Mesendoderm (in vitro differentiated cells): ENCODE measurements at regions not wholly inside any gene's neighbourhood (a gene's known extent, or its start where the extent isn't known, plus 50 kb on each side); places are given as distances from the start of the nearest gene placed in this dataset.

Experiments
- DNase-seq: peaks from one replicate; pipeline ENCODE4 v3.0.0; 2013
- H2AK5ac ChIP-seq: 2 replicates; pipeline ENCODE4 v1.6.1; 2013; ENCODE audit warnings: low read length, inconsistent platforms
- H2BK120ac ChIP-seq: 2 replicates; pipeline ENCODE4 v1.6.1; 2013; ENCODE audit warnings: low read depth, mild to moderate bottlenecking, low read length, moderate library complexity, mixed read lengths
- H2BK15ac ChIP-seq: replicated peaks from 2 replicates; pipeline ENCODE4 v1.6.1; 2013; ENCODE audit warnings: low read depth, mild to moderate bottlenecking, moderate library complexity
- H2BK5ac ChIP-seq: 2 replicates; pipeline ENCODE4 v1.6.1; 2013; ENCODE audit warnings: low read length, inconsistent platforms
- H3K18ac ChIP-seq: 2 replicates; pipeline ENCODE4 v1.6.1; 2013; ENCODE audit warnings: mild to moderate bottlenecking, low read length, mixed read lengths
- H3K23ac ChIP-seq: one replicate; pipeline ENCODE4 v1.6.1; 2013; ENCODE audit warnings: low read length
- H3K27ac ChIP-seq: 2 replicates; pipeline ENCODE4 v1.5.1; 2013; ENCODE audit warnings: low read depth, mild to moderate bottlenecking, inconsistent platforms, low read length, moderate library complexity
- H3K27me3 ChIP-seq: 2 replicates; pipeline ENCODE4 v1.6.1; 2013; ENCODE audit warnings: low read length, control low read depth, mild to moderate bottlenecking, inconsistent platforms; ENCODE audit not compliant: insufficient read depth, poor library complexity
- H3K36me3 ChIP-seq: 2 replicates; pipeline ENCODE4 v1.6.1; 2013; ENCODE audit warnings: low read length, inconsistent platforms; ENCODE audit not compliant: control insufficient read depth, insufficient read depth
- H3K4ac ChIP-seq: one replicate; pipeline ENCODE4 v1.6.1; 2013; ENCODE audit warnings: low read depth, mild to moderate bottlenecking, low read length, moderate library complexity
- H3K4me1 ChIP-seq: 2 replicates; pipeline ENCODE4 v1.6.1; 2013; ENCODE audit warnings: low read depth, low read length, inconsistent platforms; ENCODE audit not compliant: control insufficient read depth
- H3K4me2 ChIP-seq: 2 replicates; pipeline ENCODE4 v1.6.1; 2013; ENCODE audit warnings: low read length
- H3K4me3 ChIP-seq: 2 replicates; pipeline ENCODE4 v1.5.1; 2013; ENCODE audit warnings: mild to moderate bottlenecking, low read length
- H3K56ac ChIP-seq: one replicate; pipeline ENCODE4 v1.6.1; 2013; ENCODE audit warnings: low read length
- H3K79me1 ChIP-seq: 2 replicates; pipeline ENCODE4 v1.6.1; 2013; ENCODE audit warnings: low read length, inconsistent platforms
- H3K79me2 ChIP-seq: 2 replicates; pipeline ENCODE4 v1.6.1; 2013; ENCODE audit warnings: mild to moderate bottlenecking, low read length; ENCODE audit not compliant: control insufficient read depth, insufficient read depth
- H3K9ac ChIP-seq: 2 replicates; pipeline ENCODE4 v1.6.1; 2013; ENCODE audit warnings: low read length, inconsistent platforms
- H4K5ac ChIP-seq: one replicate; pipeline ENCODE4 v1.6.1; 2013; ENCODE audit warnings: low read length
- H4K8ac ChIP-seq: one replicate; pipeline ENCODE4 v1.6.1; 2013; ENCODE audit warnings: low read depth, mild to moderate bottlenecking, control low read depth, low read length, moderate library complexity
- WGBS: extraction: QIAGEN DNeasy Blood & Tissue Kit; methylation state at CpG from one replicate; pipeline ENCODE4 v1.1.7; 2013; ENCODE audit warnings: low lambda C conversion rate, missing lambda C conversion rate; ENCODE audit not compliant: insufficient coverage; ENCODE audit errors: extremely low coverage; 5-methylcytosine and 5-hydroxymethylcytosine counted together

GRCh38 chr5:71874521-71874920, 155.4 kb downstream of the CARTPT start:
- Histone ChIP-seq H2AK5ac (no peak overlapping the region), H3K56ac (no peak overlapping the region), H2BK5ac (no peak overlapping the region), H3K36me3 (no peaks in the 10 kb centered on the region), H3K23ac (no peak overlapping the region), H3K18ac (no peak overlapping the region), H3K27me3 (no peaks in the 10 kb centered on the region), H3K9ac (no peak overlapping the region), H3K4ac (no peak overlapping the region), H3K4me3 (no peak overlapping the region), H4K5ac (no peak overlapping the region), H3K79me1 (no peaks in the 10 kb centered on the region), H3K79me2 (no peaks in the 10 kb centered on the region), H3K27ac (no peak overlapping the region), H2BK15ac (no peak overlapping the region), H4K8ac (no peak overlapping the region), H2BK120ac (no peak overlapping the region), H3K4me2 (no peak overlapping the region), H3K4me1 (no peaks in the 10 kb centered on the region)
- no CpG with 5 or more reads among the region's 2 CpGs for WGBS
- DNase-seq = no peak

- Histone ChIP-seq H3K56ac (no peak overlapping the region), H3K4me1 (no peaks in the 10 kb centered on the region), H3K18ac (no peak overlapping the region), H3K4me3 (no peak overlapping the region), H3K4ac (no peak overlapping the region), H3K79me2 (no peaks in the 10 kb centered on the region), H3K4me2 (no peak overlapping the region), H3K9ac (no peak overlapping the region), H4K5ac (no peak overlapping the region), H2AK5ac (no peak overlapping the region), H3K27ac (no peak overlapping the region), H2BK15ac (no peak overlapping the region), H3K79me1 (no peaks in the 10 kb centered on the region), H2BK120ac (no peak overlapping the region), H4K8ac (no peak overlapping the region), H3K27me3 (no peaks in the 10 kb centered on the region), H3K36me3 (no peaks in the 10 kb centered on the region), H3K23ac (no peak overlapping the region), H2BK5ac (no peak overlapping the region)
- no peak for DNase-seq
- WGBS = no CpG with 5 or more reads among the region's 1 CpG
These were observed 158.4 kb downstream of the CARTPT start for GRCh38 chr5:71877511-71877910.

- Histone ChIP-seq H2BK5ac (no peak overlapping the region), H4K8ac (no peak overlapping the region), H3K27ac (no peak overlapping the region), H2BK120ac (no peak overlapping the region), H3K9ac (no peak overlapping the region), H2BK15ac (no peak overlapping the region), H2AK5ac (no peak overlapping the region), H3K4me3 (no peak overlapping the region), H3K36me3 (no peaks in the 10 kb centered on the region), H3K18ac (no peak overlapping the region), H3K79me1 (no peaks in the 10 kb centered on the region), H3K79me2 (no peaks in the 10 kb centered on the region), H3K4me1 (no peaks in the 10 kb centered on the region), H3K4me2 (no peak overlapping the region), H3K27me3 (no peaks in the 10 kb centered on the region), H4K5ac (no peak overlapping the region), H3K4ac (no peak overlapping the region), H3K23ac (no peak overlapping the region), H3K56ac (no peak overlapping the region)
- WGBS = no CpG with 5 or more reads among the region's 5 CpGs
- no peak for DNase-seq
These were observed 161.5 kb downstream of the CARTPT start for GRCh38 chr5:71880536-71880935.

- H3K27me3 ChIP-seq = no peaks in the 10 kb centered on the region
- H3K18ac ChIP-seq = no peak overlapping the region
- no peak for DNase-seq
- H3K23ac ChIP-seq = no peak overlapping the region
- H3K4me2 ChIP-seq = no peak overlapping the region
- H3K27ac ChIP-seq = no peak overlapping the region
- H3K4me3 ChIP-seq = no peak overlapping the region
- no peak overlapping the region for H3K9ac ChIP-seq
- no peaks in the 10 kb centered on the region for H3K36me3 ChIP-seq
- no peaks in the 10 kb centered on the region for H3K79me1 ChIP-seq
- no peak overlapping the region for H3K56ac ChIP-seq
- no CpG with 5 or more reads among the region's 10 CpGs for WGBS
- H2AK5ac ChIP-seq = no peak overlapping the region
- H4K5ac ChIP-seq = no peak overlapping the region
- no peak overlapping the region for H2BK15ac ChIP-seq
- no peaks in the 10 kb centered on the region for H3K4me1 ChIP-seq
- H2BK120ac ChIP-seq = no peak overlapping the region
- H3K79me2 ChIP-seq = no peaks in the 10 kb centered on the region
- H3K4ac ChIP-seq = no peak overlapping the region
- no peak overlapping the region for H4K8ac ChIP-seq
- H2BK5ac ChIP-seq = no peak overlapping the region
These were observed 164.0 kb downstream of the CARTPT start for GRCh38 chr5:71882826-71883741.

- no peaks in the 10 kb centered on the region for H3K36me3 ChIP-seq
- no peak overlapping the region for H4K5ac ChIP-seq
- H3K79me2 ChIP-seq = no peaks in the 10 kb centered on the region
- no peak overlapping the region for H3K4me3 ChIP-seq
- no CpG with 5 or more reads among the region's 2 CpGs for WGBS
- no peak overlapping the region for H2BK15ac ChIP-seq
- H3K4me2 ChIP-seq = no peak overlapping the region
- H2BK5ac ChIP-seq = no peak overlapping the region
- no peaks in the 10 kb centered on the region for H3K4me1 ChIP-seq
- H3K27me3 ChIP-seq = no peaks in the 10 kb centered on the region
- no peaks in the 10 kb centered on the region for H3K79me1 ChIP-seq
- no peak for DNase-seq
- H4K8ac ChIP-seq = no peak overlapping the region
- H3K18ac ChIP-seq = no peak overlapping the region
- no peak overlapping the region for H3K23ac ChIP-seq
- H3K56ac ChIP-seq = no peak overlapping the region
- no peak overlapping the region for H2AK5ac ChIP-seq
- no peak overlapping the region for H2BK120ac ChIP-seq
- no peak overlapping the region for H3K27ac ChIP-seq
- H3K4ac ChIP-seq = no peak overlapping the region
- no peak overlapping the region for H3K9ac ChIP-seq
These were observed 164.6 kb downstream of the CARTPT start for GRCh38 chr5:71883742-71884103.

GRCh38 chr5:71884926-71885325, 165.9 kb downstream of the CARTPT start:
- Histone ChIP-seq H3K18ac (no peak overlapping the region), H4K5ac (no peak overlapping the region), H4K8ac (no peak overlapping the region), H3K4ac (no peak overlapping the region), H3K4me3 (no peak overlapping the region), H3K4me2 (no peak overlapping the region), H3K27me3 (no peaks in the 10 kb centered on the region), H3K27ac (no peak overlapping the region), H3K36me3 (no peaks in the 10 kb centered on the region), H2BK15ac (no peak overlapping the region), H3K9ac (no peak overlapping the region), H2BK120ac (no peak overlapping the region), H3K79me1 (no peaks in the 10 kb centered on the region), H3K4me1 (no peaks in the 10 kb centered on the region), H2AK5ac (no peak overlapping the region), H3K23ac (no peak overlapping the region), H3K79me2 (no peaks in the 10 kb centered on the region), H2BK5ac (no peak overlapping the region), H3K56ac (no peak overlapping the region)
- no peak for DNase-seq
